Stomach (tissue), 8 donors: ENCODE measurements at regions not wholly inside any gene's neighbourhood (a gene's known extent, or its start where the extent isn't known, plus 50 kb on each side); places are given as distances from the start of the nearest gene placed in this dataset.

ENCODE experiments used
- DNase-seq, 2 donors: peaks; one replicate each; pipeline versions ENCODE4 v3.0.0 to v3.0.0-alpha.2; 2013 to 2019
- H3K27ac ChIP-seq, 5 donors: fragments of 200-600 bp in 4 of 5; sonication (generic) in 4 of 5; one replicate each; pipeline ENCODE4 v1.5.1; 2013 to 2019; ENCODE audit warnings: mild to moderate bottlenecking in 1 of 5, moderate library complexity in 1 of 5
- H3K27me3 ChIP-seq, 3 donors: fragments of 200-600 bp; sonication (generic); one replicate each; pipeline ENCODE4 v1.5.1; 2017 to 2019; ENCODE audit warnings: mixed run types in 1 of 3
- H3K36me3 ChIP-seq, 4 donors: fragments of 200-600 bp; sonication (generic); 1 replicate in 3 of 4; 2 replicates in 1 of 4; pipeline ENCODE4 v1.5.1; 2016 to 2019
- H3K4me1 ChIP-seq, 4 donors: fragments of 200-600 bp; sonication (generic); one replicate each; pipeline ENCODE4 v1.5.1; 2016 to 2019
- H3K4me3 ChIP-seq, 4 donors: fragments of 200-600 bp; sonication (generic) in 3 of 4; one replicate each; pipeline ENCODE4 v1.5.1; 2016 to 2019; ENCODE audit warnings: mild to moderate bottlenecking in 1 of 4
- H3K9me3 ChIP-seq, 4 donors: fragments of 200-600 bp; sonication (generic); one replicate each; pipeline ENCODE4 v1.5.1; 2016 to 2019
- EP300 ChIP-seq: sonication (generic); formaldehyde crosslinking; IDR thresholded peaks from one replicate; pipeline ENCODE4 v1.6.1; 2017; ENCODE audit warnings: antibody characterized with exemption
- POLR2A ChIP-seq, 4 donors: fragments of 450-650 bp; IDR thresholded peaks; one replicate each; pipeline ENCODE4 v1.6.1; 2016; ENCODE audit warnings: antibody characterized with exemption in 4 of 4, control low read depth in 2 of 4, mild to moderate bottlenecking in 1 of 4, moderate library complexity in 1 of 4
- POLR2AphosphoS5 ChIP-seq, 3 donors: sonication (generic); formaldehyde crosslinking; IDR thresholded peaks; one replicate each; pipeline ENCODE4 v1.6.1; 2016; ENCODE audit warnings: antibody characterized with exemption in 3 of 3
- WGBS, 5 donors: extraction: QIAGEN DNeasy Blood & Tissue Kit in 3 of 5; methylation state at CpG; one replicate each; pipeline versions ENCODE4 v1.1.5 to v1.1.7; 2013 to 2018; 5-methylcytosine and 5-hydroxymethylcytosine counted together
- intact Hi-C: fragments of 100-400 bp; cut with DNase I; formaldehyde crosslinking; loops from one replicate; pipeline ENCODE4 v1.15.1; 2023; ENCODE audit warnings: low total_unique reads
- TF ChIP-seq, protein P1 (sequence below), 7 experiments: fragments of 450-650 bp in 4 of 7; fragments of 200-600 bp in 3 of 7; sonication (generic) in 3 of 7; IDR thresholded peaks; one replicate each; pipeline ENCODE4 v1.5.1; 2016 to 2019; ENCODE audit warnings: antibody characterized with exemption in 7 of 7, control low read depth in 2 of 7, mild to moderate bottlenecking in 1 of 7
- donor health status: healthy with polysubstance abuse.
- donor health status: Bipolar disorder and iron deficiency.
- donor health status: healthy.

DNA sequence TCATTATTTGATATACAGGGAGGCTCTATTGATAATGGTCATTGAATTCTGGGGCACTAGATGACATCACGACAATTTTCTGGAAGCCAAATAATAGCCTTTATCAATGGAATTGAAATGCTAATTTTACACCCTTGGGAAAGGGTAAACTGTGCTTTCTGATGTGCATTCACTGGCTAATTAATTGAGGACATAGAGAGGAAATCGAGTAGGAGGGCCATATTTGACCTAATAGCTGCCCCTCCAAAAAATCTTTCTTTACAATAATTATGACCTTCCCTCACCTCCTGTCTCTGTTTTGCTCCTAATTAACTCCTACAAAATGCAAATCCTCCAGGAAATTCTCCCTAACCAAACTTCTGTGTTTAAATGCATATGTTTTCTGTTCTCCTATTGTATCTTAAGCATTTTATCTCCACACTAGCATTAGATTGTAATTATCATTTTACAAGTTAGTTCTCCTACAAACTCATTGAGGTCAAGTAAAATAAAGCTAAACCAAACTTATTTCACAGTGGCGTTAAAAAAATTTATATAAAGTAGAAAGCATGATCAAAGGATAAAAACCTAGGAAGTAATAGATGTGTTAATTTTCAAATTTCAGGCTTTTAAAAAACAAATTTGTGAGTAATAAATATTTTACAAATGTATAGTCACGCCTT, 1414.0 kb upstream of the AGA start:
- H3K27ac ChIP-seq = no peak overlapping the region
- H3K36me3 ChIP-seq = no peaks in the 10 kb centered on the region
- no peaks in the 10 kb centered on the region for H3K27me3 ChIP-seq
- TF ChIP-seq, protein P1, sequence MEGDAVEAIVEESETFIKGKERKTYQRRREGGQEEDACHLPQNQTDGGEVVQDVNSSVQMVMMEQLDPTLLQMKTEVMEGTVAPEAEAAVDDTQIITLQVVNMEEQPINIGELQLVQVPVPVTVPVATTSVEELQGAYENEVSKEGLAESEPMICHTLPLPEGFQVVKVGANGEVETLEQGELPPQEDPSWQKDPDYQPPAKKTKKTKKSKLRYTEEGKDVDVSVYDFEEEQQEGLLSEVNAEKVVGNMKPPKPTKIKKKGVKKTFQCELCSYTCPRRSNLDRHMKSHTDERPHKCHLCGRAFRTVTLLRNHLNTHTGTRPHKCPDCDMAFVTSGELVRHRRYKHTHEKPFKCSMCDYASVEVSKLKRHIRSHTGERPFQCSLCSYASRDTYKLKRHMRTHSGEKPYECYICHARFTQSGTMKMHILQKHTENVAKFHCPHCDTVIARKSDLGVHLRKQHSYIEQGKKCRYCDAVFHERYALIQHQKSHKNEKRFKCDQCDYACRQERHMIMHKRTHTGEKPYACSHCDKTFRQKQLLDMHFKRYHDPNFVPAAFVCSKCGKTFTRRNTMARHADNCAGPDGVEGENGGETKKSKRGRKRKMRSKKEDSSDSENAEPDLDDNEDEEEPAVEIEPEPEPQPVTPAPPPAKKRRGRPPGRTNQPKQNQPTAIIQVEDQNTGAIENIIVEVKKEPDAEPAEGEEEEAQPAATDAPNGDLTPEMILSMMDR (IDR thresholded peaks at IDR 0.05) = no peak
- TF ChIP-seq EP300 = no peak
- TF ChIP-seq POLR2A (IDR thresholded peaks at IDR 0.05) = no peak
- no peak for TF ChIP-seq POLR2AphosphoS5 (IDR thresholded peaks at IDR 0.05)
- H3K4me3 ChIP-seq = no peak overlapping the region
- DNase-seq = no peak
- intact Hi-C loops = no loop called here
- 51 to 58% (median 54%) methylated on average over 4 of the region's 4 CpGs for WGBS, 5 donors
- H3K9me3 ChIP-seq = no peaks in the 10 kb centered on the region
- H3K4me1 ChIP-seq = no peaks in the 10 kb centered on the region

DNA sequence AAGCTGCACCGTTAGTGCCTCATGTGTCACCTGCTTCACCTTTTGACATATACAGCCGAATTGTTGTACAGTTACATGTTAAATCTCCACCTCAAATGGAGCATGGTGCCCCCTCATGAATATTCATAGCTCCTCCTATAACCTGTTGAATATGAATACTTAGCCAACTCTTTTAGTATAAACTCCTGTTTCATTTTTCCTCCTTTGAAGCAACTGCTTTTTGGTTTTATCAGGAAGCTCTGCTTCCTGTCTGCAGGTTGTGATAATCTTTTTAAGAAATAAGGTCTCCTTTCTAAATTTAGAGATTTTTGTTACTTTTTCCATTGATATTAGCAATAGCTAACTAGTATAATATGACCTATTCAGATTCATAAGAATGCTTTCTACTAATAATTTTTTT, 1429.2 kb upstream of the AGA start:
- H3K9me3 ChIP-seq = no peaks in the 10 kb centered on the region
- WGBS, 5 donors = 51 to 69% (median 62%) methylated on average over 2 of the region's 2 CpGs
- no peak for DNase-seq
- H3K27me3 ChIP-seq = no peaks in the 10 kb centered on the region
- no peaks in the 10 kb centered on the region for H3K4me1 ChIP-seq
- H3K36me3 ChIP-seq = no peaks in the 10 kb centered on the region
- H3K27ac ChIP-seq = no peak overlapping the region
- H3K4me3 ChIP-seq = no peak overlapping the region
- intact Hi-C loops = no loop called here
- TF ChIP-seq POLR2AphosphoS5 (IDR thresholded peaks at IDR 0.05) = no peak
- TF ChIP-seq, protein P1 (IDR thresholded peaks at IDR 0.05) = no peak
- no peak for TF ChIP-seq POLR2A (IDR thresholded peaks at IDR 0.05)
- no peak for TF ChIP-seq EP300

DNA sequence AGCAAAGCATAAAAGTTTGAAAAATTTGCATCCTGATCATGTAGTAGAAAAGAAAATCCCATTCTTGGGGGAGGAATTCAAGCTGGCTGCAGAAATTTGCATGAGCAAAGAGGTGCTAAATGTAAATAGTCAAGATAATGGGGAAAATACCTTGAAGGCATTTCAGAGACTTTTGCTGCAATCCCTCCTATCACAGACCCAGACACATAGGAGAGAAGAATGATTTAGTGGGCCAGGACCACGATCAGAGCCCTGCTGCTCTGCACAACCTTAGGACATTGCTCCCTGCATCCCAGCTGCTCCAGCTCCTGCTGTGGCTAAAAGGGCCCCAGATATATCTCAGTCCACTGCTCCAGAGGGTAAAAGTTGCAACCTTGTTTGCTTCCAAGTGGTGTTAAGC, 1439.7 kb upstream of the AGA start:
- H3K27ac ChIP-seq = no peak overlapping the region
- H3K36me3 ChIP-seq = no peaks in the 10 kb centered on the region
- H3K4me1 ChIP-seq = no peaks in the 10 kb centered on the region
- H3K4me3 ChIP-seq = no peak overlapping the region
- TF ChIP-seq POLR2A (IDR thresholded peaks at IDR 0.05) (no peak), EP300 (no peak), POLR2AphosphoS5 (IDR thresholded peaks at IDR 0.05) (no peak)
- TF ChIP-seq, protein P1 (IDR thresholded peaks at IDR 0.05) = no peak
- no peak for DNase-seq
- intact Hi-C loops = no loop called here
- H3K9me3 ChIP-seq = peaks cover 0 to 35% (median 21%) of the 10 kb centered on the region in 4 donors
- no peaks in the 10 kb centered on the region for H3K27me3 ChIP-seq
- WGBS, 5 donors = 21 to 45% (median 26%) methylated on average over 1 of the region's 1 CpG

DNA sequence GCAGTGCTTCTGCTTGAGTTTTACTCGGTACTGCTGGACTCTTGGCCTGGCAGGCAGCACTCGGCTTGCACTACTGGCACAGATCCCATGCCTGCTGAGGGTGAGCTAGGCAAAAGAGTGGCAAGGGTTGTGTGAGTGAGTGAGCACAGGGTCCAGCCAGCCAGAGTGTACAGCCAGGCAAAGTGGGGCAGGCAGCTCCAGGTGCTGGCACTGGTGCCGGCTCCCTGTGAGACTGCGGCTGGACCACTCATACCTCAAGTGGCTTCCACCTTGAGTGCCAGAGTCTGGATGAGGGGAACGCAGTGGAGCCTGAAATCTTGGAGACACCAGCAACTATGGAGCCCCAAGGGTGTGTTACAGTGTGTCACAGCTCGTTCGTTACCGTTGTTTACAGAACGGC, 1451.9 kb upstream of the AGA start:
- Histone ChIP-seq H3K27ac (no peak overlapping the region), H3K4me1 (no peaks in the 10 kb centered on the region), H3K27me3 (no peaks in the 10 kb centered on the region), H3K36me3 (no peaks in the 10 kb centered on the region), H3K9me3 (peaks cover 0 to 16% (median 5%) of the 10 kb centered on the region in 4 donors), H3K4me3 (no peak overlapping the region)
- intact Hi-C loops = no loop called here
- TF ChIP-seq, protein P1 (IDR thresholded peaks at IDR 0.05) = no peak
- no peak for TF ChIP-seq POLR2AphosphoS5 (IDR thresholded peaks at IDR 0.05)
- no peak for TF ChIP-seq POLR2A (IDR thresholded peaks at IDR 0.05)
- no peak for TF ChIP-seq EP300
- 85 to 97% (median 90%) methylated on average over 6 to 9 of the region's 9 CpGs for WGBS, 5 donors
- DNase-seq = no peak
